Kidney (tissue), 13 donors: ENCODE measurements at regions not wholly inside any gene's neighbourhood (a gene's known extent, or its start where the extent isn't known, plus 50 kb on each side); places are given as distances from the start of the nearest gene placed in this dataset.

Source experiments
- DNase-seq, 5 donors: peaks; one replicate each; pipeline ENCODE4 v3.0.0-alpha.2; 2013 to 2020
- FAIRE-seq: peaks from 2 replicates; lab custom pipeline; 2012; peaks lifted over from hg19 to GRCh38; lab: Jason Lieb, UNC
- H3K27ac ChIP-seq, 2 donors: one replicate each; pipeline ENCODE4 v1.7.0; 2013; ENCODE audit warnings: low read depth in 2 of 2, low read length in 2 of 2, inconsistent platforms in 1 of 2
- H3K27me3 ChIP-seq: one replicate; pipeline ENCODE4 v1.7.1; 2013; ENCODE audit warnings: low read length, inconsistent platforms; ENCODE audit not compliant: control insufficient read depth, insufficient read depth
- H3K36me3 ChIP-seq, 3 donors: one replicate each; pipeline versions ENCODE4 v1.7.0 to v1.7.1; 2013; ENCODE audit warnings: low read length in 3 of 3, control low read depth in 1 of 3, inconsistent platforms in 1 of 3; ENCODE audit not compliant: insufficient read depth in 3 of 3, control insufficient read depth in 2 of 3
- H3K4me1 ChIP-seq, 3 donors: one replicate each; pipeline versions ENCODE4 v1.7.0 to v1.7.1; 2013; ENCODE audit warnings: low read length in 3 of 3, inconsistent platforms in 1 of 3, low read depth in 1 of 3; ENCODE audit not compliant: control insufficient read depth in 2 of 3, insufficient read depth in 2 of 3
- H3K4me3 ChIP-seq, 3 donors: one replicate each; pipeline versions ENCODE4 v1.7.0 to v1.8.1; 2013; ENCODE audit warnings: low read length in 3 of 3, control low read depth in 1 of 3, inconsistent platforms in 1 of 3
- H3K9ac ChIP-seq, 3 donors: one replicate each; pipeline versions ENCODE4 v1.7.0 to v1.7.1; 2013; ENCODE audit warnings: low read length in 3 of 3, control low read depth in 1 of 3, inconsistent platforms in 1 of 3
- H3K9me3 ChIP-seq, 3 donors: one replicate each; pipeline versions ENCODE4 v1.7.0 to v1.7.1; 2013; ENCODE audit warnings: low read length in 3 of 3, control low read depth in 1 of 3, inconsistent platforms in 1 of 3; ENCODE audit not compliant: control insufficient read depth in 2 of 3, insufficient read depth in 1 of 3
- intact Hi-C: fragments of 100-400 bp; cut with DNase I; formaldehyde crosslinking; loops from one replicate; pipeline ENCODE4 v1.11.1; 2022
- TF ChIP-seq, protein P1 (sequence below): IDR thresholded peaks from 3 replicates; pipeline ENCODE4 v1.5.1; 2012; ENCODE audit warnings: mild to moderate bottlenecking, moderate library complexity, borderline replicate concordance; ENCODE audit not compliant: insufficient read depth; ENCODE audit errors: extremely low read depth
- donor health status: control.
- donor health status: control.
- donor health status: control.
- donor health status: control.
- donor health status: control.
- donor health status: DM: yes; HTN: yes; CAD: no.
- donor health status: Normal renal cell carcinoma (clear cell type).

DNA sequence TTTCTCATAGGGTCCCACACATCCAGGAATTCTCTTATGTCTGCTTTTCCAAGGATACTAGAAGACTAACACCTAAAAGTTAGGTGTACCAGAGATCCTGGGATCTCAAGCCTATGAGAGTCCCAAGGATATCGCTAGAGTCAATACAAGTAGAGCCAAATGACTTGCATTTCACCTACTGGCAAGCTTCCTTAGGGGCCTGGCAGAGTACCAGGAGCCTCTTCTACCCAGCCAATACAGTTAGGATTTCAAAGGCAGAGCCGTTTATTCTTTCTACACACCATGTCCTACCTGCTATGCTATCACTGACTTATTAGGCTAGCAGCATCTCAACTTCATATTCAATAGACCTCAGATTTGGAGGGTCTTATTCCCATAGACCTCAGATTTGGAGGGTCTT, 53.5 kb upstream of the UNC5B start:
- DNase-seq: no peak
- TF ChIP-seq, protein P1, sequence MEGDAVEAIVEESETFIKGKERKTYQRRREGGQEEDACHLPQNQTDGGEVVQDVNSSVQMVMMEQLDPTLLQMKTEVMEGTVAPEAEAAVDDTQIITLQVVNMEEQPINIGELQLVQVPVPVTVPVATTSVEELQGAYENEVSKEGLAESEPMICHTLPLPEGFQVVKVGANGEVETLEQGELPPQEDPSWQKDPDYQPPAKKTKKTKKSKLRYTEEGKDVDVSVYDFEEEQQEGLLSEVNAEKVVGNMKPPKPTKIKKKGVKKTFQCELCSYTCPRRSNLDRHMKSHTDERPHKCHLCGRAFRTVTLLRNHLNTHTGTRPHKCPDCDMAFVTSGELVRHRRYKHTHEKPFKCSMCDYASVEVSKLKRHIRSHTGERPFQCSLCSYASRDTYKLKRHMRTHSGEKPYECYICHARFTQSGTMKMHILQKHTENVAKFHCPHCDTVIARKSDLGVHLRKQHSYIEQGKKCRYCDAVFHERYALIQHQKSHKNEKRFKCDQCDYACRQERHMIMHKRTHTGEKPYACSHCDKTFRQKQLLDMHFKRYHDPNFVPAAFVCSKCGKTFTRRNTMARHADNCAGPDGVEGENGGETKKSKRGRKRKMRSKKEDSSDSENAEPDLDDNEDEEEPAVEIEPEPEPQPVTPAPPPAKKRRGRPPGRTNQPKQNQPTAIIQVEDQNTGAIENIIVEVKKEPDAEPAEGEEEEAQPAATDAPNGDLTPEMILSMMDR: no peak
- Histone ChIP-seq H3K9me3 (no peaks in the 10 kb centered on the region), H3K36me3 (no peaks in the 10 kb centered on the region), H3K27me3 (no peaks in the 10 kb centered on the region), H3K27ac (no peak overlapping the region), H3K4me1 (no peaks in the 10 kb centered on the region), H3K4me3 (no peak overlapping the region), H3K9ac (no peak overlapping the region)
- intact Hi-C loops: no loop called here
- FAIRE-seq: no peak

DNA sequence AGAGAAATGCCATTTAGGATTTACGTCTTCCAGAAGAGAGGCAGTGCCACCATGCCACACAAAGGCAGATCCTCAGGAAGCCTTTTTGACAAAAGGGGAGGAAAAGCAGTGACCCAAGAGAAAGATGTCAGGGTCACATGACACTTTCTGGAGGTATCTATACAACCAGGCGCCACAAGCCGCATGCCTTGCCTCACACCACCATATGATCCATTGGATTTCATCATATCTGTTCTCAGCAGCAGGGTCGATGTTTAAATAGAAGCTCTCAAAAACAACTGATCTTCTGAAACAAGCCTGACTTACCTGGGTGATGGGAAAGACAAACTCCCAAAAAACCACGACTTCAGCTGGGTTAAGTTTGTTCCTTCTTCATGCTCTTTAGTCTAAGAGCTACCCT, 52.5 kb upstream of the UNC5B start:
- intact Hi-C loops: no loop called here
- no peaks in the 10 kb centered on the region for H3K9me3 ChIP-seq
- H3K4me1 ChIP-seq: no peaks in the 10 kb centered on the region
- DNase-seq: no peak
- no peaks in the 10 kb centered on the region for H3K36me3 ChIP-seq
- H3K27ac ChIP-seq: no peak overlapping the region
- TF ChIP-seq, protein P1: no peak
- no peak overlapping the region for H3K9ac ChIP-seq
- H3K4me3 ChIP-seq: no peak overlapping the region
- no peaks in the 10 kb centered on the region for H3K27me3 ChIP-seq
- no peak for FAIRE-seq

DNA sequence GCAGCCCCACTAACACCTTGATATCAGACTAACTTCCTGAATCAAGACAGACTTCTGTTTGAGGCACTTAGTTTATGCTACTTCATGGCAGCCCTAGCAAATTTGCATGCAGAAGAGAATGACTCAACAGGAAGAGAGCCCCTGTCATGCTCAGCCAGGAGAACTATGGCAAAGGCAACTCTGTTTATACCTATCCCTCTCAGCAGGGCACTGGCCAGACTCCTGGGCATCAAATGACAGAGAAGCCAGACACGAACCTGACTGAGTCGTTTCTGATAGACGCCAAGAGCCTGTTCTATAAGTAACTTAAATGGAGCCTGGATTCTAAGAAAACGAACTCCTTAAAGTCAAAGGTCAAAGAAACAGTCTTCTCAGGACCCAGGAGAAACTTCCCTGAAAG, 50.9 kb upstream of the UNC5B start:
- H3K9ac ChIP-seq: no peak overlapping the region
- no peaks in the 10 kb centered on the region for H3K27me3 ChIP-seq
- H3K36me3 ChIP-seq: no peaks in the 10 kb centered on the region
- no peaks in the 10 kb centered on the region for H3K9me3 ChIP-seq
- intact Hi-C loops: no loop called here
- no peaks in the 10 kb centered on the region for H3K4me1 ChIP-seq
- no peak overlapping the region for H3K27ac ChIP-seq
- DNase-seq: no peak
- TF ChIP-seq, protein P1: no peak
- no peak for FAIRE-seq
- no peak overlapping the region for H3K4me3 ChIP-seq
